ENCODE measurements at regions not wholly inside any gene's neighbourhood (a gene's known extent, or its start where the extent isn't known, plus 50 kb on each side); places are given as distances from the start of the nearest gene placed in this dataset.

- TF ChIP-seq GATA2 (IDR thresholded peaks at IDR 0.05; ENCODE audit: low read depth, low read length), result no peak
- TF ChIP-seq GATA3 (IDR thresholded peaks at IDR 0.05; ENCODE audit: low read depth, low read length), result no peak
Measured at GRCh38 chr4:138904793-138905192, 110.8 kb upstream of the NOCT start.

All from SH-SY5Y (cell line).